Activated T-cell treated with anti-CD3 and anti-CD28 coated beads for 4 hours (primary cell): ENCODE measurements at regions not wholly inside any gene's neighbourhood (a gene's known extent, or its start where the extent isn't known, plus 50 kb on each side); places are given as distances from the start of the nearest gene placed in this dataset.

ENCODE experiments used
- DNase-seq: peaks from one replicate; pipeline ENCODE4 v3.0.0-alpha.2; 2020

DNA sequence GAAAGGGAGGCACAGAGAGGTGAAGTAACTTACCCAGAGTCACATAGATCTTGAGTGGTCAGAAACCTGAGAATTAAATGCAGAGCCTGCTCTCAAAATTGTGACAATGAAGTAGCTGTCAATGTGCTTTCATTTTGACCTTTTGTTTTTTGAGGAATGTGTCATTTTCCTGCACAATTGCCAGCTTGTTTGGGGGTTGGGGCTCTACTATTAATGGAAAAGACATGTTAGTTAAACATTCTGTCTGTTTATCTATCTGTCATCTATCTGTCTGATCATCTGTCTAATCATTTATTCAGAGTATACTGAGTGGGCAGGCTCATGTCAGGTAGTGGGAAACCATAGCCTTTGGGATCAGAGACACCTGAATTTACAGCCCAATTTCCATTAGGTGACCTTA is 428.4 kb downstream of the TSN start:
- DNase-seq = no peak

DNA sequence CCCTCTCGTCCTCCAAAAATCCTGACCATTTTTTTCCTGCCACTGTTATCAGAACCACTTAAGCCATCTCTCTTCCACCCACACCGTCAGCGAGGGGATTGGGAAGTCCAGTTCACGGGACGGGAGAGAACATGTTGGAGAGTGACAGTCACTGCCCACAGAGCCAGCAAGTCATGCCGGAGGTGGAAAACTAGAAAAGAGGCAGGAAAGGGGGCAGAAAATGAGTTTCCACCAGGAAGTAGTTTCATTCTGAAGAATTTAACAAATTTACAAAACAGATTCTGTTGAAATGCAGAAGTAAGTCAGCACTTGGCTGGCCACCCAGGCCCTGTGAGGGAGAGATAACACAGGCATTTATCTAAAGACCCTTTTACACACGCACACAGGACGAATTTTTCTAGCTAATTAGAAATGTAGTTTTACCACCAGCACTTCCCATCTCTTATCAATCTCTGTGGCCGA is 431.3 kb downstream of the TSN start:
- DNase-seq = no peak

DNA sequence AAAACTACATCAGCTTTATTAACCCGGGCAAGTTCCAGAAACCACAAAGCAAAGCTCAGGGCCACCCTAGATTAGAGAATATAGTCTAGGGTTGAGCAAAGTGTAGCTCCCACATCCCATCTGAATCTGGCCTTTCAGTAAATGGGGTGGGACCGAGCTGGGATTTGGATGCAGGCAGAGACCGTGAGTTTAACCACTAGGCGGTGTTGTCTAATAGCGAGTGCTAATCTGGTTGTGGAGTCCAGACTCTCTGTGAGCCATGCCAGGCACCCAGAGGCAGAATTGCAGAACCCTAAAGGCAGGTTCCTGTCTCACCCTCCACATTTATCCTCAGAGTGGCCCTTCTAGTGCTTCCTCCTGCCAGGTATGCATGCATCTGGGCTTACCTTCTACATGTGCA is 435.9 kb downstream of the TSN start:
- no peak for DNase-seq

DNA sequence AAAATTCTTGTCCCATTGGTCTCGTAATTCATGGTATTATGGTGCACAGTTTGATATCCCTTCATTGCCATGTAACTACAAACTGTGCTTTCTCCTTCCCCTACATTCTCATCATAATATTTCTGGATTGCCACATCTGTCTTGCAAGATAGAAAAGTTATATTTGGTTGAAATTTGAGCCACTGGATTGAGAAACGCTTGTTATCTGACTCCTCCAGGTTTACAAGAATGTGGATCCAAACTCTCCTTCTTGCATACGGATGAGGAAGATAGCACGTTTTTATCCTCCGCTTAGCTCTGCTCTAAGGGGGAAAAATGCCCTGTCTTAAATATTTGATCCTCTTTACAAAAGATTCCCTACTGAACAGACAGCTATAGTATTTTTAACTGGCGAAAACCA is 438.2 kb downstream of the TSN start:
- DNase-seq = no peak

DNA sequence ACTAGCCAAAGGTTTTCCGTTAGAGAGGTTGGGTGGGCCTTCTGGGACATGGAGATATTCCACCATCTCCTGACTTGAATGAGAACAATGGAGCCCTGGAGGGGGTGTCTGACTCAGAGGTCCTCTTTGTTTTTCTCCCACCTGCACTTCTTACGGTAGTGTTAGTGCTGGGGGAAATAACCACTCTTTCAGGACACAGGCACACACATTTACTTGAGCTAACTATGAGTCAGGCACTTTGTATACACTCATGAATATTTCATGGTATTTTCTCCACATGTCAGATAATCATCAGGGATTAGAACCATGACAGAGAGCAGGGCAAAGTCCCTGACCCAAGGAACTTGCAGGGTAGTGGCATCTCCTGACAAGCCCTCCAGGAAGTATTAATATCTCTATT is 439.1 kb downstream of the TSN start:
- no peak for DNase-seq

DNA sequence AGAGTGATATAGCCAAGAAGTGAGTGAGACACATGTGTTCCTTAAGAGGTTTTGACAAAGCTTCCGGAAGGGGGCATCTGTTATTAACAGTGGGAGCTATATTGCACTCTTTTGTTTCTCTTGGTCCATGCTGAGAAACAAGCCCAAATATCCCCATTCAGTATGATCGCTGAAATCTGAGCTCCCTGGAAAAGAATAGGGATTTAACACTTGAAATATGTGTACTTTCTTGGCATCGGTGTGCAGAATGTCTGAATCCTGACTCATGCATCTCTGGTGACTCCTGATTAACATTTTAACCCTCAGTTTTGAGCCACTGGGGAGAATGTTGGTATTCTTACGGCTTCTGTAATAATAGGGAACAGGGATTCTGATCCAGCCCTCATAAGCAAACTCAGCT is 448.1 kb downstream of the TSN start:
- no peak for DNase-seq

DNA sequence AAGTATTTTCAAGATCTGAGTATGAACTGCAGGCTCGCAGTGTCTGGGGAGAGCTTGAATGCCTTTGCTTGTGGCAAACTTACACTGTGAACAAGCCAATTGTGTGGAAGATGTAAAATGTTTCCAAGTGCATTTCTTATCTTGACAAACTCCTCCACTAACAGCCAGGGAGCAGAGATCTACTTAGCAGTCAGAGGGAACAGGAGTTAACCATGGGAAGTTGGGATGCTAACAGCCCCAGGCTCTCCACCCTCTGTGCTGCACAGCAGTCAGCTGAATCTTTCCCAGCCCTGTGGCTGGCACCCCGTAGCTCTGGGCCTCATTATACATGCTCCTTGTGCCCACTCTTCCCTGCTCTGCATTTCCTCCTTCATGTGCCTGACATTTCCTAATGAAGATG is 450.2 kb downstream of the TSN start:
- no peak for DNase-seq

DNA sequence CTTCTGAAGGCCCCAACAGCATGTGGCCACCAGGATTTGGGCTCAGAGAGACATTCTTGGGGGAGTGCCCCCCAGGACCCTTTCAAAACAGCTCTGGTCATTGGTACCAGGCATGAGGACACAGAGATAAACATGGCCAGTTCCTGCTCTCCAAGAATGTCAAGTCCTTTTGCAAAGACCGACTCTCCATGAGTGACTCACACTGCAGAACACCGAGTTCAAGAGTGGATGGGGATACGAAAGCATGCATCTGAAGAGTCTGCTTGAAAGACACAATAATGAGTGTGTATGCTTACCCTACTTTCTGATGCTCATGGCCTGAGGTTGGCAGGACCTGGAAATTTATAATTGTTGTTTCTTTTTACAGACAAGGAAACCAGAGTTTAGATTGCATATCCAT is 450.6 kb downstream of the TSN start:
- DNase-seq = no peak

DNA sequence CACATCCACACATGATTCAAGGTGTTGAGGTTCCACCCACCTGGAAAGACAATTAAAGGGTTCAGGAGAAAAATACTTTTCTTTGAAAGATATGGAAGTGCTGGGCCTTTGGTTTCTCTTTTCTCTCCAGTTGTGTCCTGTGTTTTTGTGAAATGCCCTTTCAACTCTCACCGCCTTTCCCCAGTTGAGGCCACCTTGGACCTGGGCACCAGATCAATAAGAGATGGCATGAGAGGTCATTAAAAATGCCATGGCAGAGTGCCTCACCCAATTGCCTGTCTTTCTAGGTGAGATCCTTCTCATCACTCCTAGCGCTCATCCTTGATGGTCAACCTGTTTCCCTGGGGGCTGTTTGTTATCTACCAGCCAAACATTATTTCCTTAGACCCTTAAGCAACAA is 453.9 kb downstream of the TSN start:
- no peak for DNase-seq

DNA sequence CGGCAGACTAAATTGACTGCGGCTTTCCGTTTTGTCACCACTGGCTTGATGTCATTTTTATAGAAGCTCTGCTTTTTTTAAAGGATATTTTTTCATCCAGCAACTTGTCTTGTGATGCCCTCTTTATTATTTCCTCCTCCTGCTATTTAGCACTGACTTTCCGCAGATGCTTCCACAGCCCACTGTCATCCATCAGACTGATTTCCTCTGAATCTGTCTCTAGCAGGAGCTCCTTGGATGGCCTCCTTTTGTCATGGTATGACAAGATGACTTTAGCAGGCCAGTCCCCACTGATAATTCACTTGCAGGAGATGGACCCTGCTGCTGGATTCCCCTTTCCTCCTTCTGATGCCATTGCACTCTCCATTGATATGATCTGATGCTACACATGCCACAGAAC is 454.6 kb downstream of the TSN start:
- DNase-seq = no peak

DNA sequence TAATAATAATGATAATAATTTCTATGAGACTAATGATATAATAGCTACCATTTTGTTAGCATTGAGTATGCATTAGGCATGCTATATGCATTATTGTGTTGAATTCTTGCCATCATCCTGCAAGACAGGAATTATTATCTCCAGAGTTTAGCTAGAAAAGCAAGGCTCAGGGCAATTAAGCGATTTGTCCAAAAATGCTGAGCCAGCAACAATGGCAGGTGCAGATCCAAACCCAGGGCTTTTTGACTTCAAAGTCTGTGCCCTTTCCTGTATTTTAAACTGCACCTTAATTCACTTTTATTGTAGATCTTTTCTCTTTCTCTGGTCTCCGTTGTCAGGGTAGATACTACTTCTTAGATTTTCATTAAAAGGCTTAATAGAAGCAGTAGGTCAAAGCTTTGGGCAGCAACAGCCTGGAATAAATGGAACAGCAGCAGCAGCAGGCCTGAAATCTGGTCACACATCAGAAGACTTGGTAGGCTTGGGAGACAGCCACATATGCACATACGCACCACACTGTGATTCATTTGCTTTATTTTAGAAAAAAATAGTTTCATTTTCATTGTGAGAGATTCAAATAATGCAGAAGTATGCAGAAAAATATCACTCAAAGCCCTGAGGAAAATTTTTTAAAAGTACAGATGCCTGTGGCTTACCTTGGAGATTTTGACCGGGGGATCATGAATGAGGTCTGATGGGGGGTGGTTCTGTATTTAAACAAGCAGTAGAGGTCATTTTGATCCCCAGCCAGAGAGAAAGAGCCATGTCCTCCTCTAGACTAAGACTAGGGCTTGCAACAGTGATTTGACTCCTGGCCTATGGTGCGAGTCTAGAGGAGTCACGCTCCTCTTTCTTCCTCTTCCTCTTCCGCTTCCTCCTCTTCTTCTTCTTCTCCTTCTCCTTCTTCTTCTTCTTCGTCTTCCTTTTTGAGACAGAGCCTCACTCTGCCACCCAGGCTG is 455.7 kb downstream of the TSN start:
- no peak for DNase-seq

DNA sequence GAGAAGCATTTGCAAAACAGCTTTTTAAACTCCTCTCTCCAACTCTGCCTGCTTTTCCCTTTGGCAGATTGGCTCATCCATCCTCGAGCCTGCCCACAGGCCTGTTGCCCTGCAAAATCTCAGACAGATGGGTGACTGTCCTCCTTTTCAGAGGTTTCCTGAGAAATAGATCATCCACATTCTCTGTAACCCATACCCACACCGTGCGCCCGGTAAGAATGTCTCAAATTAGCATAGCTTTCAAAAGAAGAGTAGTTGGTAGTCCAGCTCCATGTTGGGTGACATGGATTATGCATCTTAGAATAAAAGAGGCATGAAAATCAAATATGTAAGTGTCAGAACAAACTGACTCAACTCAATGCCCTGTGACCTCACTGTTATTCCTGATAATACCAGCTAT is 457.9 kb downstream of the TSN start:
- no peak for DNase-seq

DNA sequence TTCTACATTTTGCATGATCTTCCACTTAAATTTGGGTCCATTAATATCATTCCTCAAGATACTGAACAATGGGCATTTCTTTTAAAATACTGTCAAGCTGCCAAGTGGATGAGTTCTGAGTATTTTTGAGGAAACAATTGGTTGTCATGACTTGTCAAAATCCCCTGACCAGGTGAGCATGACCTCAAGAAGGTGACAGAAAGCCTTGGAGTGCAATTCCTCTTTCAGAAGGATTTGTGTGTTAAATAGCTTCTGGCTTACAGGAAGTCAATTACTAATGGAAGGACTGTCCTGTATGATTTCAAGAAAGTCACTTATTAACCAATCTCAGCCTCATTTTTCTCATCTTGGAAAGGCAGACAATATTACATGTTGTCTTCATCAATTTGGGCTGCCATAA is 460.6 kb downstream of the TSN start:
- no peak for DNase-seq

DNA sequence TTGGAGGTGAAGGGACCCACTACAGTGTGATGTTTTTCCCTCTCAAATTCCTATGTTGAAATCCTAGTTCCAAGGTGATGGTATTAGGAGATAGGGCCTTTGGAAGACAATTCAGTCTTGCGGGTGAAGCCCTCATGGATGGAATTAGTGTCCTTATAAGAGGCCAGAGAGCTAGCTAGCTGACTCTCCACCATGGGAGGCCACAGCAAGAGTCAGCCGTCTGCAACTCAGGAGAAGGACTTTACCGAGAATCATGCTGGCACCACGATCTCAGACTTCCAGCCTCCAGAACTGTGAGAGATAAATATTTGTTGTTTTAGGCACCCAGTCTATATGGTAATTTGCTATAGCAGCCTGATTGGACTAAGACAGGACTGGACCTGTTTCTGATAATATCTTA is 461.4 kb downstream of the TSN start:
- no peak for DNase-seq

DNA sequence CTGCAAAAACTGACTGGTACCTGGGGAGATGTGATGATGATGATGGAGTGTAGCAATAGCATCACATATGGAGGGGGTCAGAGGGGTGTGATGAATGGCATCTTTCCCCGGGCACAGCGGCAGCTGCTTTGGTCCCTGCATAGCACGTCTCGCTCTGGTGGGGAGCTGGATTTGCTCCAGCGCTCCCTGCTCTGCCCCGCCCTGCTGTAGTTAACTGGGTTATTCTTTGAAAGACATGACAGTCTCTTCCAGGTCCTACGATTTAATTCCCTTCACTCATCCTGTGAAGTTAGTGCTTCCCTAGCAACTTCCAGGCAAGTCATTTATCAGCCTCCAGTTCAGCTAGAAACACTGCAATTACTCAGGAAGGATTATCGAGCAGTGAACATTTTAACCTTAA is 463.1 kb downstream of the TSN start:
- no peak for DNase-seq

DNA sequence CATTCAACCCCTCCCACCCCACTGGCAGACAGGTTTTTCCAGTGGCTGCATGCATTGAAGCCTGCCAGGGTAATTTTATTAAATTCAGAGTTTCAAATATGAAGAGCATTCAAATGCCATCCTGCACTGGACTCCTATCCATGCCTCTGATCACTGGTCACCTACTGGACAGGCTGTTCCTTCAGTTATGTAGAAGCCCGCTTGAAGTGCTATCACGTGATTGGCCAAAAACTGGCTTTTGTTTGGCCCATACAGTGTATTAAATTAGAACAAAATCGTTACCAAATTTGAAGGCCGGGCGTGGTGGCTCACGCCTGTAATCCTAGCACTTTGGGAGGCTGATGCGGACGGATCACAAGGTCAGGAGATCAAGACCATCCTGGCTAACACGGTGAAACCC is 464.1 kb downstream of the TSN start:
- DNase-seq = no peak

DNA sequence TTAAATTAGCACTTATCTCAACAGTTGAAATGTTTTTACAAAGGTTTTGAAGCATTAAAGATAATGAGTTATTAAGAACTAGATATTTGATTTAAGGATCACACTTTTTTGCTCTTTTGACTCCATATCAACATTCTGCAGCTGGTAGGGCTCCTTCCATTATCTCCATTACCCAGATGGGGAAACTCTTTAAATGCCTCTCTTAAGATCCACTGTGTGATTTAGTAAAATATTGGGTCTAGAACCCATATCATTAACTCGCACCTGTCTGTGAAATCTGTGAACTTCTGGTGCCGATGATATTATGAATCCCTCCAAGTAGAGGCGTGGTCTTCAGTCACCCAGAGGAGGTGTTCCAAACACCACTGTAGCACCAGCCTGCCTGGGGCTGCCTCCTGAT is 466.2 kb downstream of the TSN start:
- DNase-seq = no peak

DNA sequence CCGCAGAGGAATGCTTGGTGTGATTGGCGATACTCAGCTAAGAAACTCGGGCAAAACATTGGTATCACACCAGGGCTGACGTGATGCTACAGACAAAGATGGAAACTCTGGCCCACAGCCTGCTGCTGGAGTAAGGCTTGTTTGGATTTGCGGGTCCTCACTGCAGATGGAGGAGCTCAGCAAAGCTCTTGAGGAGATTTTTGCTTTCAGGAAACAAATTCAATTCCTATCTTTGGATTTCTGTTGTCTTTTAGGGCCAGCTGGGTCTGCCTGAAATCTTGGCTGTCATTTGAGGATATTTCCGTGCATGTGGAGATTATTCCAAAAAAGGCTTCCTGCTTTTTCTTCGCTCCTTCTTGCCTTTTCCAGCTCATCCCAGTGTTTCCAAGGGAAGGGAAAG is 475.8 kb downstream of the TSN start:
- DNase-seq = no peak

DNA sequence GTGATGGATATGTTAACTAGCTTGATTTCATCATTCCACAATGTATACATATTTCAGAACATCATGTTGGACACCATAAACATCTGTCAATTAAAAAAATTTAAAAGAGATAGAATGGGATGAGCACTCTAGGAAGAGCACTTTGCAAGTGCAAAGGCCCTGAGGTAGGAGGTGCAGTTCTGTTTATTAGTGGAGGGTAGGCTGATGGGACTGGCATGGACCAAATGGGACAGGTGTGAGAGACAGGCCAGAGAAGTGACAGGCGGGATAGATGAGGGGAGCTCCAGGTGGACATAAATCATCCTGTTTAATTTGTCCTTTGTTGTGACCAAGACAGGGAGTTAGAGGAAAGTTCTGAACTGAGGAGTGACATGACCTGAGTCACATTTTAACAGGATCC is 477.9 kb downstream of the TSN start:
- no peak for DNase-seq

DNA sequence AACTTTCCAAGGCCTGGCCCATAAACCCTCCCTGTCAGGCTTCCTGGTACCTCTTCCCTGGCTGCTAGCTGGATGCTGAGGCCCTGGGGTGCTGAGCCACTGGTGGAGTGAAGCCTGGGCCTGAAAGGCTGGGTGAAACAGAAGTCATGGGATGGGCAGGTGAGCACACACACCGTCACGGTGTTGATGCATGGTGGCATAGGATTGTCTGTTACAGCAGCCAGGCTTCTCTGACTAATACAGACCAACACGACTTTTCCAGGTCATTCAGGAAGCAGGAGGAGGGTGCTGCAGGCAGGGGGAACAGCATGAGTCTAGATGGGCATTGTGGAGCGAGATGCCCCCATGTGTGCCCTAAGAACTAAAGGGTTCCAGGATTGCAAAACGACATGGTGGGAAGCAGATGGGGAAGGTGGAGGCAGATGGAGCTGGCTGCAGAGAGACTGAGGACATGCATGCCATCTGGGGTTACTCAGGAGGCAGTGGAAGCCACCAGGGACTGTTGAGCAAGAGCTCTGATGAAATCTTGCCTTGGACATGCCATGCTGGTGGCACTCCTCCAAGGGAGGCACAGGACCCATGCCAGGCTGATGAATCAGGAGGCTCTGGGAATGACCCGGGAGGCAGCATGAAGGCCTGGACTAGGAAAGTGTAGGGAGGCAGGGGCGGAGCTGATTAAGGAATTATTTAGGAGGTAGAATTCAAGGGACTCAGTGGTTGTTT is 480.9 kb downstream of the TSN start:
- DNase-seq = no peak

DNA sequence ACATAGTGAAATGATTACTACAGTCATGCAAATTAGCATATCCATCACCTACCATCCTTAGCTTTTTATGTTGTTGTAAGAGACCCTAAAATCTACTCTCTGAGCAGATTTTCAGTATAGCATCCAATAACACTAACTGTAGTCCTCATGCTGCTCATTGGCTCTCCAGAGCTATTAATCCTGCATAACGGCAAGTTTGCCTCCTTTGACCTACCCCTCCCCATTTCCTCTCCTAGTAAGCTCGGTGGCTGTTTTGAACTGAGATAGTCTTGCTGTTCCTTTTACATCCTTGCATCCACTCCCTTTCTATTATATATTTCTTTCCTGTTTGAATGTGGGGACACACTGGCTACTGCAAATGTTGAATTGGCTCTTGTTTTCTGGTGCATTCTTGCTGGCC is 481.5 kb downstream of the TSN start:
- no peak for DNase-seq

DNA sequence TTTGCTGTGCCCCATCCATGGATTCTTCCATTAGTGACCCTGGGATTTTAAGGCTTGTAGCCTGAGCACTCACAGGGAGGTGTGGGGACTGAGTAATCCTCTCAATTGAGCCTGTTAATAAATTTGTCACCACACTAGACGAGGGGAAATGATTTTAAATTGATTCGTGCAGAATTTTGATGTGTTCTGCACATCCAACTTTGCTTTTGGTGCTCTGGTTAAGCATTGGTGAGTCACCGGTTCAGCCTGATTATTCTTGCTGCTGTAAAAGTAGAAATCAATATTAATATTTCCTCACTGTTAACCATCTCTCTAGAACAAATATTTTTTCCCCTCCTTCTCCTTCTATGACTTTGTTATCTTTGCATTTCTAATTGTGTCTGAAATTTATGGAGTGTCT is 482.0 kb downstream of the TSN start:
- DNase-seq = no peak

DNA sequence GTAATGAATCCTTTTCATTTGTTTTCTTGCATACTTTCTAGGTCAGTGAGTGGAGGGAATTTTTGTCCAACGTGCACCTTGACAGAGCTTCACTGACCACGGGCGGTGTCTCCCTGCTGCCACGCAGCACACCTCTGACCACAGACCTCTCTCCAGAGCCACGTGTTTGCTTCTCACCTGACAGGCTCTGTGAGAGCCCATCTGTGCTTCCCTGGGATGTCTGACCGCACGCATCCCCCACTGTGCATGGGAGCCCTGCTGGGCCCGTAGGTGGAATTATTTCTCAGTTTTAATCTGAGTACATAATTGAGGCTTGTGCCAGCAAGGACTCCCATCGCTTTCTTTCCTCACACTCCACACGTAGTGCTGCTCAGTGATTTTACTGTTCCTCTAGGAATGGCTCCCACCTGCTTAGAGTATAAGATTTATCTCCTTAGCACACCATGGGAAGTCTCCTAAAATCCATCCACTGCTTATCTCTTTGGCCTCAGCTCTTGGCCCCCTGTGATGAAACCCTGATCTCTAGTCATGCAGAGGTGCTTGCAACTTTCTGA is 482.6 kb downstream of the TSN start:
- DNase-seq = no peak

DNA sequence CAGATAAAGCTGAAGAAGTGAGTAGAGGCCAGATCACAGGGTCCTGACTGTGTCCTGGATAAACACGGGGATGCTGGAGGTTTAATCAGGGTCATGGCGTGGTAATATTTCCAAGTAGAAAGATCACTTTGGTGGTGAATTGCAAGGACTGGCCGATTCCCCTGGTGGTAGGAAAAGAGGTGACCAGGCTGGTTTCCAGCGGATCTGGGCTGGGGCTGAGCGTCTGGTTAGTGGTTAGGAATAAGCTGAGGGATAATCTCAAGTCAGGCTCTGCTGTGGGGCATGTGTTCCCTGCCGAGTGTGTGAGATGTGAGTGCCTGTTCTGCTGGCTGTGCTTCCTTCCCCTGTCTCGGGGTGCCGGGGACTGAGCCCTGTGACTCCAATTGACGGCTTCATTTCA is 484.0 kb downstream of the TSN start:
- no peak for DNase-seq
